Fibroblast of mammary gland (primary cell): ENCODE measurements at regions not wholly inside any gene's neighbourhood (a gene's known extent, or its start where the extent isn't known, plus 50 kb on each side); places are given as distances from the start of the nearest gene placed in this dataset.
A peak's percentile ranks its signal among the peaks of the same experiment; 100 is the strongest.
"Not testable (repeated sequence)": the region's sequence is repeated elsewhere in the genome, so short reads cannot be mapped to it uniquely, and the experiment has no call there.

Source experiments
- DNase-seq: peaks from one replicate; pipeline ENCODE4 v3.0.0-alpha.2; 2010; ENCODE audit warnings: low read depth
- H3K4me3 ChIP-seq: 2 replicates; pipeline ENCODE4 v1.5.1; 2011; ENCODE audit warnings: low read depth, mild to moderate bottlenecking, low read length, moderate library complexity; ENCODE audit not compliant: control insufficient read depth
- CTCF ChIP-seq: conservative IDR thresholded peaks from 2 replicates; pipeline ENCODE4 v1.5.1; 2011; ENCODE audit warnings: low read depth, low read length, inconsistent platforms; ENCODE audit not compliant: control insufficient read depth, insufficient read depth

DNA sequence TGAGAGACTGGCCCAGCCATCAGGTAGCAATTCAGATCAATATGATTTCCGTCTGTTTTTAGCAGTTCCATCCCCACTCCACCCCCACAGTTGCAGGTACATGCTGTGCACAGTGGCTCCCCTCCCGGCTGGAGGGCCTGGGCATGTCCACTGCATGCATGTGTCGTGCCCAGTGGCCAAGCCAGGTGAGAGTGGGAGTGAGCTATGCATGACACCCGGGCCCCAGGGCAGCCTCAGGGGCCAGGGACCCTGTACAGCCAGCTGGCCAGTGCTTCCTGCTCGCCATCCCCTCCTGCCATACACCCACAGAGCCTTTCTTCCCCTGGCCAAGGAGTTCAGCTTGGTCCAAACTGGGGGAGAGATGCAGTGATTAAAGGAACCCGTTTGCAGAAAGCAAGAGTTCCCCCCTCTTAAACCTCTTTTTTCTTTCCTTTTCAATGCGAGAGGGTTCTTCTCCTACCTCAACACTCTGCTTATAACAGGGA, 135.3 kb downstream of the THBS2 start:
- no peak for DNase-seq
- TF ChIP-seq CTCF = no peak
- H3K4me3 ChIP-seq = no peak overlapping the region

GRCh38 chr6:169117663-169118062, 136.0 kb downstream of the THBS2 start:
- no peak overlapping the region for H3K4me3 ChIP-seq
- no peak for TF ChIP-seq CTCF
- no peak for DNase-seq

- peak; percentile 30 for DNase-seq
- no peak for TF ChIP-seq CTCF
- H3K4me3 ChIP-seq = no peak overlapping the region
Measured at GRCh38 chr6:169115632-169116031, 138.0 kb downstream of the THBS2 start.

DNA sequence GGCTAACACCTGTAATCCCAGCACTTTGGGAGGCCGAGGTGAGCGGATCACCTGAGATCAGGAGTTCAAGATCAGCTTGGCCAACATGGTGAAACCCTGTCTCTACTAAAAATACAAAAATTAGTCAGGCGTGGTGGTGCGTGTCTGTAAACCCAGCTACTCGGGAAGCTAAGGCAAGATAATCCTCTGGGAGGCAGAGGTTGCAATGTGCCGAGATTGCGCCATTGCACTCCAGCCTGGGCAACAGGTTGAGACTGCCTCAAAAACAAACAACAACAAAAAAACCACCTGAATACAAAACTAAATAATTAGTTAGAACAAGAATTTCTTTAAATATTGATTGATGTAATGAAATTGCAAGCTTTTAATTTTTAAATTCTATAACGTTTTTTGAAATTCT, 139.0 kb downstream of the THBS2 start:
- not testable (repeated sequence) for H3K4me3 ChIP-seq, DNase-seq

GRCh38 chr6:169112483-169113320, 140.9 kb downstream of the THBS2 start:
- DNase-seq = no peak
- no peak overlapping the region for H3K4me3 ChIP-seq
- no peak for TF ChIP-seq CTCF

DNA sequence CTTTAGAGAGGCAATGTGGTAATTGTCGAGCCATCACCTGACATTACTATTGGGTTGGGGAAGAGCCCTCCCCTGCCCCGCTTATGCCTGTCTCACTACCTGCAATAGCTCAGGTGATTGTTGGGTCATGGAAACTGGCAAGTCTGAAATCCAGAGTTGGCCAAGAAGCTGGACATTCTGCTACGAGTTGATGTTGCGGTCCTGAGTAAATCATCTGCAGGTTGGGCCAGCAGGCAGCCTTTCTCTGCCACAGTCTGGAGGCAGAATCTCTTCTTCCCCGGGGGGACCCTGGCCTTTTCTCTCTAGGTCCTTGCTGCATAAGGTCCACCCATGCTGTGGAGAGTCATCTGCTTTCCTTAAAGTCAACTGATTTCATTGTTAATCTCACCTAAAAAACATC, 142.4 kb downstream of the THBS2 start:
- TF ChIP-seq CTCF = no peak
- DNase-seq = no peak
- H3K4me3 ChIP-seq = no peak overlapping the region

DNA sequence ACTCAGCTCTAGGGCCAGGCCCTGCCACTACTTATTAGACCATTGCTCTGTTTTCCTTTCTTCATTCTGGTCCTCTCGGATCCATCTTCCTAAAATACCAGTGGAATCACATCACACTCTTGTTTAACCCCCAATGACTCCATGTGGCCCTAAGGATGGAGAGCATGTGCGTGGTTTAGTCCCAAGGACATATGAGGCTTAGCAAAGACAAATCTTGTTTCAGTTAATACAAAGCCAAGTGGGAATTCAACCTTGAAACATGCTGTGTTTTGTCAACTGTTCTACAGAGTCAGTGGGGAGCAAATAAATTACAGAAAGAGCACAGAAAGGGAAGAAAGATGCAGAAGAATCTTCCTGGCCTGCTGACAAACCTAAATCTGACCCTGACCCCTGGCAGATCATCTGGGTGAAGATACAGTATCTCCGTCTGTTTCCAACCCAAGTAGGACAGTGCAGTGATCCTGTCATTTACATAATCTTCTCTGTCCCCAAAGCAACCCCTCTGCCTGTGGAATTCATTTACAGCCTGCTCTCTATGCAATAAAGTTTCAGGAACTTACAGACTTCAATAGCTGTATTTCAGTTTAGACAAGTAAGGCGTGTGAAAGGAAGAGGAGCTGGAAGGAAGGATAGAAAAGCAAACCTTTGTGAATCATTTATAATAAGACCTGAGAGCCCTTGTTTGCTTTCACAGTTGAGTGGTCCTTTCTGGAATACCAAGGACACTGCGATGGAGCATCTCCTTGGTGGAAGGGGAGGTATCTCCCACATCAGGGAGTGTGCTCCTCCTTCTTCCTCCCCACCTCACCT, 144.0 kb downstream of the THBS2 start:
- no peak for TF ChIP-seq CTCF
- DNase-seq = no peak
- H3K4me3 ChIP-seq = no peak overlapping the region
